HepG2 (cell line): ENCODE measurements at regions not wholly inside any gene's neighbourhood (a gene's known extent, or its start where the extent isn't known, plus 50 kb on each side); places are given as distances from the start of the nearest gene placed in this dataset.
"Not testable (repeated sequence)": the region's sequence is repeated elsewhere in the genome, so short reads cannot be mapped to it uniquely, and the experiment has no call there.

Experiments
- ATAC-seq: fragments of 200-7000 bp; cut with Tn5 transposase; 3 replicates; pipeline ENCODE4 v1.9.1; 2020; ENCODE audit warnings: mild to moderate bottlenecking, moderate library complexity
- BruUV-seq: library from RNA; stranded (reverse); fragments of 400-500 nt; replicated peaks from 2 replicates; lab custom pipeline; 2021; lab: Mats Ljungman, UMichigan
- CTCF ChIA-PET: fragments of 300-600 bp; formaldehyde crosslinking; extraction: SDS; loops from one replicate; lab custom pipeline; 2021; ENCODE audit warnings: low total read pairs, inconsistent platforms, low intra/inter-chr PET ratio; lab: Yijun Ruan, JAX
- POLR2A ChIA-PET: fragments of 350-600 bp; sonication (Branson Sonifier 250); formaldehyde crosslinking; loops from one replicate; lab custom pipeline; 2020; ENCODE audit warnings: antibody characterized with exemption, inconsistent platforms; lab: Yijun Ruan, JAX
- DNase-seq: peaks from one replicate; pipeline ENCODE4 v3.0.0-alpha.2; 2015; ENCODE audit warnings: low spot score
- FAIRE-seq: peaks from 3 replicates; lab custom pipeline; 2011; peaks lifted over from hg19 to GRCh38; lab: Jason Lieb, UNC
- H2AFZ ChIP-seq: one replicate; pipeline ENCODE4 v1.6.1; 2011; ENCODE audit warnings: low read length, inconsistent platforms
- H3K27ac ChIP-seq: fragments of 300-600 bp; 3 replicates; pipeline ENCODE4 v1.8.0; 2011; ENCODE audit warnings: mixed run types, mild to moderate bottlenecking, mixed read lengths, low read length, inconsistent platforms; ENCODE audit not compliant: insufficient read depth; ENCODE audit errors: extremely low read length
- H3K27me3 ChIP-seq, 2 experiments: fragments of 200-600 bp in 1 of 2; 2 replicates in 1 of 2; 3 replicates in 1 of 2; pipeline versions ENCODE4 v1.6.0 to v1.8.0; 2011; ENCODE audit warnings: low read length in 2 of 2, mild to moderate bottlenecking in 2 of 2, moderate library complexity in 2 of 2, inconsistent platforms in 1 of 2; ENCODE audit not compliant: insufficient read depth in 2 of 2, control insufficient read depth in 1 of 2
- H3K36me3 ChIP-seq, 2 experiments: fragments of 200-600 bp in 1 of 2; replicated peaks in 1 of 2; 2 replicates in 1 of 2; 3 replicates in 1 of 2; pipeline versions ENCODE4 v1.5.1 to v1.8.0; 2011; ENCODE audit warnings: low read length in 2 of 2, inconsistent platforms in 1 of 2; ENCODE audit not compliant: insufficient read depth in 2 of 2, control insufficient read depth in 1 of 2
- H3K4me1 ChIP-seq: 2 replicates; pipeline ENCODE4 v1.5.1; 2012; ENCODE audit warnings: low read length, inconsistent platforms; ENCODE audit not compliant: insufficient read depth
- H3K4me2 ChIP-seq: 2 replicates; pipeline ENCODE4 v1.6.0; 2011; ENCODE audit warnings: low read depth, low read length, inconsistent platforms
- H3K4me3 ChIP-seq, 3 experiments: fragments of 200-600 bp in 1 of 3; sonication (generic), shearing (Covaris generic) in 1 of 3; replicated peaks in 1 of 3; 2 replicates each; pipeline ENCODE4 v1.5.1; 2011 to 2016; ENCODE audit warnings: low read length in 3 of 3, inconsistent platforms in 2 of 3, low read depth in 2 of 3, mild to moderate bottlenecking in 2 of 3, control low read depth in 1 of 3, mixed read lengths in 1 of 3; ENCODE audit not compliant: insufficient read depth in 1 of 3
- H3K79me2 ChIP-seq: one replicate; pipeline ENCODE4 v1.6.1; 2011; ENCODE audit warnings: low read length, inconsistent platforms; ENCODE audit not compliant: insufficient read depth
- H3K9ac ChIP-seq: 2 replicates; pipeline ENCODE4 v1.6.0; 2011; ENCODE audit warnings: mild to moderate bottlenecking, low read depth, low read length, inconsistent platforms; ENCODE audit not compliant: insufficient read depth
- H3K9me3 ChIP-seq: 2 replicates; pipeline ENCODE4 v1.5.1; 2012; ENCODE audit warnings: mild to moderate bottlenecking, low read length
- H4K20me1 ChIP-seq: 2 replicates; pipeline ENCODE4 v1.6.0; 2011; ENCODE audit warnings: inconsistent platforms, mild to moderate bottlenecking, low read length, moderate library complexity; ENCODE audit not compliant: insufficient read depth
- GATAD1 ChIP-seq: IDR thresholded peaks from 2 replicates; pipeline ENCODE4 v1.6.1; 2016; ENCODE audit warnings: missing genetic modification reagents, missing compliant biosample characterization
- POLR2A ChIP-seq, 2 experiments: IDR thresholded peaks; 2 replicates each; pipeline ENCODE4 v1.6.1; 2011; ENCODE audit warnings: low read depth in 2 of 2, low read length in 2 of 2, mild to moderate bottlenecking in 1 of 2, moderate library complexity in 1 of 2; ENCODE audit not compliant: insufficient read depth in 1 of 2
- RNF219 ChIP-seq: sonication (generic); formaldehyde crosslinking; IDR thresholded peaks from 2 replicates; pipeline ENCODE4 v1.5.0; 2020; ENCODE audit warnings: mild to moderate bottlenecking, missing genetic modification reagents
- ZFAT ChIP-seq: sonication (generic); formaldehyde crosslinking; conservative IDR thresholded peaks from 2 replicates; pipeline ENCODE4 v1.8.1; 2023; ENCODE audit warnings: missing genetic modification reagents, inconsistent platforms
- ZNF496 ChIP-seq: sonication (generic); formaldehyde crosslinking; IDR thresholded peaks from 2 replicates; pipeline ENCODE4 v1.8.1; 2023; ENCODE audit warnings: mild to moderate bottlenecking, moderate library complexity, missing genetic modification reagents; ENCODE audit not compliant: insufficient replicate concordance
- ZNF788 ChIP-seq: sonication (generic); formaldehyde crosslinking; IDR thresholded peaks from 2 replicates; pipeline ENCODE4 v1.5.0; 2020; ENCODE audit warnings: mild to moderate bottlenecking, missing genetic modification reagents, borderline replicate concordance
- WGBS: methylation state at CpG from one replicate; pipeline ENCODE4 v1.1.6; 2017; ENCODE audit warnings: low lambda C conversion rate; 5-methylcytosine and 5-hydroxymethylcytosine counted together
- in situ Hi-C: cut with HindIII; loops from 2 replicates; pipeline ENCODE4 v1.10.0; 2017; ENCODE audit warnings: low pct_unique_long_range_greater_than_20kb; ENCODE audit not compliant: extremely low pct_ligation_motif_present
- intact Hi-C: fragments of 100-400 bp; cut with micrococcal nuclease; formaldehyde crosslinking; loops from one replicate; pipeline ENCODE4 v1.10.0; 2022; ENCODE audit not compliant: unreplicated experiment
- TF ChIP-seq, protein P1 (sequence below): sonication (generic); formaldehyde crosslinking; IDR thresholded peaks from 2 replicates; pipeline ENCODE4 v1.8.0; 2022; ENCODE audit warnings: low read depth, missing genetic modification reagents

DNA sequence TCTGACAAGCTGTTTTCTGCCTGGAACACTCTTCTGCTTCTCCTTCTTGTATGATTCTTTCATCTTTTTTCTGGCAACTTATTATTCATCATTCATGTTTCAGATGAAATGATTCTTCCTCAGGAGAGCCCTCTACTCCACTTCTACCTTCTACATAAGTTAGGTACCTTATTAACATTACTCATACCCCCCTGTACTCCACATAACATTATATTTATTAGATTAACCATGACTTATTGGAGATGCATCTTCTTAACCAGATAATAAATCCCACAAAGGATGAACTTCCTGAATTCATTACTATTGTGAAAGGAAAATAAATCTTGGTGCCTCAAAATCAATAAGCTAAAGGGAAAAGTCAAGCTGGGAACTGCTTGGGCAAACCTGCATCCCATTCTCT is 1636.5 kb upstream of the FLRT2 start:
- no peak overlapping the region for H3K4me3 ChIP-seq
- POLR2A ChIA-PET, result no interaction called here
- H3K9ac ChIP-seq, result no peak overlapping the region
- H3K79me2 ChIP-seq, result no peaks in the 10 kb centered on the region
- peaks cover 86% of the 10 kb centered on the region for H3K9me3 ChIP-seq
- H3K27ac ChIP-seq, result no peak overlapping the region
- no peaks in the 10 kb centered on the region for H4K20me1 ChIP-seq
- in situ Hi-C loops, result no loop called here
- intact Hi-C loops, result no loop called here
- no peaks in the 10 kb centered on the region for H3K4me1 ChIP-seq
- CTCF ChIA-PET, result no interaction called here
- H3K36me3 ChIP-seq, result no peaks in the 10 kb centered on the region
- no peak overlapping the region for H3K4me2 ChIP-seq
- TF ChIP-seq ZNF788 (CRISPR knock-in tag), result no peak
- TF ChIP-seq ZFAT (CRISPR knock-in tag), result no peak
- no peak for TF ChIP-seq GATAD1 (CRISPR knock-in tag)
- no peak for TF ChIP-seq RNF219
- ATAC-seq (no peak), FAIRE-seq (no peak), DNase-seq (no peak)
- H3K27me3 ChIP-seq, result no peaks in the 10 kb centered on the region
- BruUV-seq, result no TSS peak
- no peak overlapping the region for H2AFZ ChIP-seq

- no peak for ATAC-seq
- intact Hi-C loops (no loop called here), in situ Hi-C loops (no loop called here)
- no peaks in the 10 kb centered on the region for H3K4me1 ChIP-seq
- H4K20me1 ChIP-seq, result no peaks in the 10 kb centered on the region
- no peak for FAIRE-seq
- H3K27ac ChIP-seq, result no peak overlapping the region
- TF ChIP-seq, protein P1, sequence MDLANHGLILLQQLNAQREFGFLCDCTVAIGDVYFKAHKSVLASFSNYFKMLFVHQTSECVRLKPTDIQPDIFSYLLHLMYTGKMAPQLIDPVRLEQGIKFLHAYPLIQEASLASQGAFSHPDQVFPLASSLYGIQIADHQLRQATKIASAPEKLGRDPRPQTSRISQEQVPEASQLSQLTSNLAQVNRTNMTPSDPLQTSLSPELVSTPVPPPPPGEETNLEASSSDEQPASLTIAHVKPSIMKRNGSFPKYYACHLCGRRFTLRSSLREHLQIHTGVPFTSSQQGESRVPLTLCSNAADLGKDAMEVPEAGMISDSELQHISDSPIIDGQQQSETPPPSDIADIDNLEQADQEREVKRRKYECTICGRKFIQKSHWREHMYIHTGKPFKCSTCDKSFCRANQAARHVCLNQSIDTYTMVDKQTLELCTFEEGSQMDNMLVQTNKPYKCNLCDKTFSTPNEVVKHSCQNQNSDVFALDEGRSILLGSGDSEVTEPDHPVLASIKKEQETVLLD, result no peak
- TF ChIP-seq ZNF496 (CRISPR knock-in tag) (no peak), POLR2A (IDR thresholded peaks at IDR 0.05; ENCODE audit: insufficient read depth in 1 of 2, low read depth in 2 of 2, low read length in 2 of 2) (no peak)
- no peak overlapping the region for H3K9ac ChIP-seq
- no peaks in the 10 kb centered on the region for H3K79me2 ChIP-seq
- no peak for DNase-seq
- peaks cover 83% of the 10 kb centered on the region for H3K9me3 ChIP-seq
- no peaks in the 10 kb centered on the region for H3K27me3 ChIP-seq
- H2AFZ ChIP-seq, result no peak overlapping the region
- H3K4me3 ChIP-seq, result no peak overlapping the region
- ChIA-PET POLR2A (no interaction called here), CTCF (no interaction called here)
- no peak overlapping the region for H3K4me2 ChIP-seq
- BruUV-seq, result no TSS peak
- no peaks in the 10 kb centered on the region for H3K36me3 ChIP-seq
Measured at GRCh38 chr14:83894568-83894967, 1635.4 kb upstream of the FLRT2 start.

DNA sequence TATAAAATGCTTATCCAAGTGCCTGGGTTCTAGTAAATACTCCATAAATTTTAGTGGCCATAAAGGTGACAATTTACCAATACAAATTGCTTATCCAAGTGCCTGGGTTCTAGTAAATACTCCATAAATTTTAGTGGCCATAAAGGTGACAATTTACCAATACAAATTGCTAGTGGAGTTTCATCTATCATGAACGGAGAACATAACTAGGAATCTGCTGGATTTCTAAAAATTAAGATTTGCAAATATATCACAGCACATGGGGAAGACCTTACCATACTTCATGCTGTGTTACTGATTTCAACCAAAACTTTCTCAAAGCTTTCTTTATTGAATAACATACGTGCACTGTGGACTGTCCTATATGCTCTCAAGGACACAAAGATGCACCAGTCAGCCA is 1631.4 kb upstream of the FLRT2 start:
- H3K36me3 ChIP-seq, H3K27me3 ChIP-seq, BruUV-seq, H3K4me3 ChIP-seq, in situ Hi-C loops, intact Hi-C loops, POLR2A ChIA-PET, CTCF ChIA-PET, FAIRE-seq, H3K79me2 ChIP-seq, H3K27ac ChIP-seq, H3K4me2 ChIP-seq, H4K20me1 ChIP-seq, H2AFZ ChIP-seq, DNase-seq, ATAC-seq, H3K4me1 ChIP-seq, H3K9ac ChIP-seq: not testable (repeated sequence)
- peaks cover 72% of the 10 kb centered on the region for H3K9me3 ChIP-seq
- WGBS, result 3% methylated on average over 2 of the region's 2 CpGs
